ENCODE measurements at regions not wholly inside any gene's neighbourhood (a gene's known extent, or its start where the extent isn't known, plus 50 kb on each side); places are given as distances from the start of the nearest gene placed in this dataset.
"Not testable (repeated sequence)": the region's sequence is repeated elsewhere in the genome, so short reads cannot be mapped to it uniquely, and the experiment has no call there.

DNA sequence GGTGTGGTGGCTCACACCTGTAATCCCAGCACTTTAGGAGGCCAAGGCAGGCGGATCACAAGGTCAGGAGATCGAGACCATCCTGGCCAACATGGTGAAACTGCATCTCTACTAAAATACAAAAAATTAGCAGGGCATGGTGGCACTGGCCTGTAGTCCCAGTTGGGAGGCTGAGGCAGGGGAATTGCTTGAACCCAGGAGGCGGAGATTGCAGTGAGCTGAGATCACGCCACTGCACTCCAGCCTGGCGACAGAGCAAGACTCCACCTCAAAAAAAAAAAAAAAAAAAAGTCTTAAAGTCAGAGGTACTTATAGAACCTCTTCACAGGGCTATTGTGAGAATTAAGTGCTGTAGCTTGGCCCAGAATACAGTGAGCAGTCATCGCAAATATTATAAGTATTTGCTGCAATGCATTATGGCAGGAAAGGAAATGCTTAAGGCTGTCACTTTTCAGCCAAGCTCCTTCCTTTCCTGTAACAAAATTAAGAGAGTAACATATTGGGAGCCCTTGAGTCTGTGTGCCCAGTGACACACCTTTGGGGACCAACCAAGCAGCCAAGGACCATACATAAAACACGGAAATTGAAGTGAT, 110.9 kb upstream of the HAND1 start:
- not testable (repeated sequence) for DNase-seq (ENCODE audit: low read depth in 2 of 2)

GRCh38 chr5:154588091-154588774, 110.2 kb upstream of the HAND1 start:
- no peak for DNase-seq (ENCODE audit: low read depth in 2 of 2)

DNA sequence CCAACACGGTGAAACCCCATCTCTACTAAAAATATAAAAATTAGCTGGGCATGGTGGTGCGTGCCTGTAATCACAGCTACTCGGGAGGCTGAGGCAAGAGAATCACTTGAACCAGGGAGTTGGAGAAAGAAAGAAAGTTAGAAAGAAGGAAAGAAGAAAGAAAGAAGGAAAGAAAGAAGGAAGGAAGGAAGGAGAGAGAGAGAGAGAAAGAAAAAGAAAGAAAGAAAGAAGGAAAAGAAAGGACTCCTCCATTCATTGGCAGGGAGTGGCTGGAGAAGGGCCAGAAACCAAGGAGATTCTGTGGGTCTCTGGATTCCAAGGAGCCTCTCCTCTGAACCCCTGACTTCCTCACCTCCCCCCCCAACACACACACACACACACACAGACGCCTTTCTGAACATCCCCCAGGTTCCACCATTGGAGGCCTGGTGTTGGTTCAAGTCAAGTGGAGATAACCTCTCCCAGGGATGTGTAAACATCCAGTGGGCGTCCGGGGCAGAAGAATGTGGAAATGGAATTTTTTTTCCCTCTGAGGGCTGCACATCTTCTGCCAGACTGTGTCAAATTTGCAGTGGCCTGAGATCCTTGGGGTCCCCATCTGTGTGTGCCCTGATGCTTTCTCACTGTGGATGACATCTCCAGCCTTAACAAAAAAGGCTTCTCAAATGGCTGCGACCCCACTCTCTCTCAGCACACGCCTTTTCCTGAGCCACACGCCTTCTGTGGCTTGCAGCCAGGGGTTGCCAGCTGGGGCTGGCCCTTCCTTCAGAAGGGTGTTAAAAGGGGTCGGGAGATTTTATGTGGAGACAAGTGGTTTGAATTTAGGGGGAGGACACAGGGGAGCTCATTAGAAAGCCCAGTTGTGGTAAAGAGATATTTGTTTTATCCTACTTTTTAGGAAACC, 109.3 kb upstream of the HAND1 start:
- no peak for DNase-seq (ENCODE audit: low read depth in 2 of 2)

DNA sequence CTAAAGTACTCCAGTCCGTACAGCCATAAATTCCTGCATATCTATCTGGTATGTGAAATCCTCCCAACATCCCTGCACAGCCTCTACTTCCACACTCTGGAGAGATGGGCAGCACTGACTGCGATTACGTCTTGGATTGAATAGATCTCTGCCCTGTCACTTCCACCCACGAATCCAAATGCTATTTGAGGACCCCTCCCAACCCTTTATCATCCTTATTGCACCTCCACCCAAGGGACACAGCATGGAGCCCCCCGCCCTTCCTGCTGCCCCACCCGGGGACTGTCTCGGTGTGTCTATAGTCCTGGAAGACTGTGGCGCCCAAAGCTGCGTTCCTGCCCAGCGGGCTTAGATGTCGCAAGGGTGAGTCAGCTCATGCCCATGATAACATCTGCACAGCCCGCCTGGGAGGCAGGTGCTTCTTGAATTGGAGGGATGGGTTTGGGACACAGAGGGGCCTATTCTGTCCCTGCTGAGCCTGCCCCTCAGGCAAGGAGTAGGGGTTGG, 105.7 kb upstream of the HAND1 start:
- no peak for DNase-seq (ENCODE audit: low read depth in 2 of 2)

- no peak for DNase-seq (ENCODE audit: low read depth in 2 of 2)
Observed at GRCh38 chr5:154580422-154580821, 102.4 kb upstream of the HAND1 start.

DNA sequence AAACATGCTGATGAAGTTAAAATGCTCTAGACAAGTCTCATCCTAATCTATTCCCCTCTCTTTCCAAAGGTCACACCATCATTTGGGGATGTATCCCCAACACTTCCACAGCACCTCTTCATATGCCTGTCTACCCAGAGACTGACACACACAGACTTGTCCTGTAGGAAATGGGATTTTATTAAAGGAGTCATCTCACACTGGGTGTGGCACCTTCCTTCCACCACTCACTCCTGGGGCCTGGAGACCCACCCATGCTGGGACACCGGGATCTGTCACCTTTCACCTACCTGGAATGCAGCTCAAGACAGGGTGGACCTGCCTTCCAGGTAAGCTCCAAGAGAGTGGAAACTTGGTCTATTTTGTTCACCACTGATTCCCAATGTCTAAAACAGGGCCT, 99.4 kb upstream of the HAND1 start:
- DNase-seq (ENCODE audit: low read depth in 2 of 2), result no peak

DNA sequence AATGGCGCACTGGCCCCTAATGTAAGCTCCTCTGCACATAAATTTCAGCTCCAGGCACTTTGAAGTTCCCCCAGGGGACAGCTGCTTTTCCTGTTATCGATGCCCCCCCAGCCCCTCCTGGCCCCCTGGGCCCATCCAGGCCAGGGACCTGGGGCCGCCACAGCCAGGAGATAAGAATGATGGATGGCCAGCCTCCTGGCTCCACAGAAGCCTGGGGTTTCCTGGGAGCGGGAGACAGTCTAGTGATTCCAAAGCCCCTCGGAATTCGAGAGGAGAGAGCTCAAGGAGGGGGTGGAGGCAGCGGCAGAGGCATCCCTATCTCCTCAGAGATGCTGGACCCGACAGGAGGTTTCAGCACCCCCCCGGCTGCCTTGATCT, 98.4 kb upstream of the HAND1 start:
- DNase-seq (ENCODE audit: low read depth in 2 of 2), result no peak

DNA sequence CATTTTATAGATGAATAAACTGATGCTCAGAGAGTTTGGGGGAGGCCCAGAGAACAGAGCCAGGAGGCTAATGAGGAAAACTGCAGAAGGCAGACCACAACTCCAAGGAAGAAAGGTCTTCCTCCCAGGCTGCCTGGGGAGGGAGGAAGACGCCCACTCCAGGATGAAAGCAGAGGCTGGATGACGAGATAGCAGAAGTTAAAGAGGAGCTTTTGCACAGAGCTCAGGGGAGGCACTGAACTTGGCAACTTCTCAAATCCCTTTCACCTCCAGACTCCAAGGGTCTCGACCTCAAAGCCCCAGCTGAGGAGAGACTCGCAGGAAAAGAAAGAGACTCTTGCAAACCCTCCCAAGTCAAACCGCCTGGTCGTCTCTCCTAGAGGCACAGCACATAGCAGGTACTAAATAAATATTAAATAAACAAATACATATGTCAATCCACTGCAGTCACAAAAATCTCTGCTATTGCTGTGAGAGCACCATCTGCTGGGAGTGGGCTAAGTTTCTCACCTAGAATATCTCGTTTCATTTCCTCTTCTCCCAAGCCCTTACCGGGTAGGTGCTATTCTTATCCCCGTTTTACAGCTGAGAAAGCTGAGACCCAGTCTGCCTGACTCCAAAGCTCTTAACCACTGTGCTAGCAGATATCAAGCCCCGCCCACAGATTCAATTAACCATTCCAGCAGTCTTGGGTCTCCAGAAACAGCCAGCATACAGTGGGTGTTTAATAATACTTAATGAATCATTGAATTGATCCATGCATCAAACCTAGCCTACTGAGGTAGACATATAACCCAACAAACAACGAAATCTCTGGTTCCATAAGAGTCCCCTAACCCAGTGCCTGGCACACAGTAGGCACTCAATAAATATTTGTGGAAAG, 97.8 kb upstream of the HAND1 start:
- no peak for DNase-seq (ENCODE audit: low read depth in 2 of 2)

GRCh38 chr5:154573011-154573410, 95.0 kb upstream of the HAND1 start:
- DNase-seq (ENCODE audit: low read depth in 2 of 2), result no peak

- no peak for DNase-seq (ENCODE audit: low read depth in 2 of 2)
Observed at GRCh38 chr5:154571325-154572035, 93.5 kb upstream of the HAND1 start.

- no peak for DNase-seq (ENCODE audit: low read depth in 2 of 2)
Observed at GRCh38 chr5:154570572-154571324, 92.7 kb upstream of the HAND1 start.

- DNase-seq (ENCODE audit: low read depth in 2 of 2), result no peak
Observed at GRCh38 chr5:154568589-154568988, 90.6 kb upstream of the HAND1 start.

GRCh38 chr5:154567155-154567554, 89.1 kb upstream of the HAND1 start:
- DNase-seq (ENCODE audit: low read depth in 2 of 2), result no peak

- DNase-seq (ENCODE audit: low read depth in 2 of 2), result no peak
Observed at GRCh38 chr5:154566146-154566680, 88.2 kb upstream of the HAND1 start.

DNA sequence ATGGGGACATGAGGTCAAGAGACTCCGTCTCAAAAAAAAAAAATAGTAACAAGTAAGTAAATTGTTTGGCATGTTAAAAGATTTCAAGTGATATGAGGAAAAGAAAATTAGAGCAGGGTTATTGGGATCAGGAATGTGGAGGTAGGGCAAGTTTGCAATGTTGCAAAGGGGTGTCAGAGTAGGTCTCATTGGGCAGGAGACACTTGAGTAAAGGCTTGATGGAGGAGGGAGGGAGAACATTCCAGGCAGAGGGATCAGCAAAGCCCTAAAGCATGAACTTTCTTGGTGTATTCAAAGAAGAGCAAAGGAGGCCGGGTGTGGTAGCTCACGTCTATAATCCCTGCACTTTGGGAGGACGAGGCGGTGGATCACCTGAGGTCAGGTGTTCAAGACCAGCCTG, 87.1 kb upstream of the HAND1 start:
- no peak for DNase-seq (ENCODE audit: low read depth in 2 of 2)

DNA sequence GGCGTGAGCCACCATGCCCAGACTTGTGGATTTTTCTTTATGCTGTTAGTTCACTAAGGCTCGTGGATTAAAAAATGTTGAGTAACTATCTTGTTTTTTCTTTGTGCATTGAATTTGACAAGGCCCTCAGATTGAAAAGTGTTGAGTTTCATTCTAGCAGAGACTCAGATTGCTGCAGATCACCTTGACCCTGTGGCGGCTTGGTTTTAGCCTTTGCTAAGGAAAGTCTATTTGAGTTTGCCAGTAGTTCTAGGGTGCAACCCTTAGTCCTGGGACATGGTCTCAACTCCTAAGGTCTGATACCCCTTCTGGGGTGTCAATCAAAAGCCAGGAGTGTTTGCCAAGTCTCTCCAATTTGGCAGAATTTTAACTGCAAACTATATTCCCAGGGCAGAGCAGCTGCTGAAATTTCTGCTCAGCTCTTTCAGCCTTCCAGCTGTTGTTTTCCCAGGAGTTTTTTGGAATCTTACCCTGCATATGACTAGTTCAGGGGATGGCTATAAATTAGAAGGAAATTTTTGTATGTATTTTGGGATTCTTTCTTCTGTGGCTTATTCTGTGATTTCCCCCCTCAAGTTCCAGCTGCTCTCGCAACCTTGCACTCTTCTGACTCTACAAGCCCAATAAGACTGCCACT, 84.3 kb upstream of the HAND1 start:
- DNase-seq (ENCODE audit: low read depth in 2 of 2), result no peak

GRCh38 chr5:154559398-154560276, 81.6 kb upstream of the HAND1 start:
- DNase-seq (ENCODE audit: low read depth in 2 of 2), result no peak

DNA sequence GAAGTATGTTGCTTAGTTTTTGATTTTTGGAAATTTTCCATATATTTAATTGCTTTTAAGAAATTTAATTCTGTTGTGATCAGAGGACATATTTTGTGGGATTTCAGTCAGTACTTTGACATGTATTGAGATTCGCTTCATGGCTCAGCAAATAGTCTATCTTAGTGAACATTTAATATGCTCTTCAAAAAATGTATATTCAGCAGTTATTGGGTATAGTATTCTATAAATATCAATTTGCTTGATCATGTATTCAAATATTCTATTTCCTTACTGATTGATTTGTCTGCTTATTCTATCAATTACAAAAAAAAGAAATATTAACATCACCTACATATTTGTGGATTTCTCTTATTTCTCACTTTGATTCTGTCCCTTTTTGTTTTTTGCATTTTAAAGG, 79.5 kb upstream of the HAND1 start:
- DNase-seq (ENCODE audit: low read depth in 2 of 2), result no peak

Measured in stimulated activated CD4-positive, alpha-beta T cell treated with anti-CD3 and anti-CD28 coated beads, Interleukin-1b, Interleukin-23, amount 100 ng/mL, for 1 hour (primary cell).